ENCODE measurements at regions not wholly inside any gene's neighbourhood (a gene's known extent, or its start where the extent isn't known, plus 50 kb on each side); places are given as distances from the start of the nearest gene placed in this dataset.

GRCh38 chr4:77433418-77433733, 172.2 kb upstream of the CXCL13 start:
- Histone ChIP-seq H2BK12ac (ENCODE audit: insufficient read length, low read depth, low read length) (no peak overlapping the region), H3K79me2 (ENCODE audit: insufficient read depth, low read length) (no peaks in the 10 kb centered on the region), H4K20me1 (ENCODE audit: control insufficient read depth, insufficient read depth, insufficient read length) (no peaks in the 10 kb centered on the region), H3K18ac (ENCODE audit: insufficient read length, low read depth, low read length) (no peak overlapping the region), H4K8ac (replicated peaks; ENCODE audit: insufficient read length, low read depth, low read length) (no peak overlapping the region), H3K4me2 (ENCODE audit: insufficient read depth, insufficient read length, low read length) (no peak overlapping the region), H3K56ac (ENCODE audit: insufficient read length, low read depth, low read length) (no peak overlapping the region), H4K91ac (ENCODE audit: insufficient read length, low read depth, low read length) (no peak overlapping the region), H2AK5ac (ENCODE audit: insufficient read length, low read length) (no peak overlapping the region), H2BK120ac (ENCODE audit: low read depth, low read length, poor library complexity, severe bottlenecking) (no peak overlapping the region), H3T11ph (ENCODE audit: low read length) (no peak overlapping the region), H2BK15ac (ENCODE audit: low read depth, low read length) (no peak overlapping the region), H3K4ac (ENCODE audit: low read depth, low read length) (no peak overlapping the region), H2AFZ (ENCODE audit: low read length) (no peak overlapping the region), H3K79me1 (ENCODE audit: insufficient read depth, low read depth, low read length, poor library complexity, severe bottlenecking) (no peaks in the 10 kb centered on the region), H3K14ac (ENCODE audit: insufficient read depth, low read length) (no peak overlapping the region), H3K9me3 (ENCODE audit: control insufficient read depth, low read depth, low read length) (no peaks in the 10 kb centered on the region), H2BK20ac (ENCODE audit: low read depth, low read length, poor library complexity, severe bottlenecking) (no peak overlapping the region), H3K4me1 (ENCODE audit: insufficient read depth, low read length) (no peaks in the 10 kb centered on the region), H3K27me3 (ENCODE audit: insufficient read depth, low read length) (no peaks in the 10 kb centered on the region), H3K23ac (ENCODE audit: insufficient read length, low read depth, low read length) (no peak overlapping the region), H2BK5ac (ENCODE audit: insufficient read length, low read length) (no peak overlapping the region), H3K9ac (ENCODE audit: extremely low read depth, insufficient read length, low read length) (no peak overlapping the region), H3K27ac (ENCODE audit: insufficient read length, low read depth, low read length) (no peak overlapping the region), H4K5ac (ENCODE audit: insufficient read length, low read depth, low read length) (no peak overlapping the region), H3K23me2 (ENCODE audit: insufficient read length, low read depth, low read length, poor library complexity, severe bottlenecking) (no peaks in the 10 kb centered on the region)
- Mint-ChIP-seq H3K4me3 (no peak overlapping the region), H3K9me3 (no peaks in the 10 kb centered on the region), H3K36me3 (ENCODE audit: insufficient read depth in 1 of 3, low read depth in 3 of 3) (no peaks in the 10 kb centered on the region), H3K4me1 (peaks cover 3 to 4% of the 10 kb centered on the region in 2 experiments; a peak in 1 of 4 replicates), H3K27me3 (ENCODE audit: low read depth) (no peaks in the 10 kb centered on the region; the same call in 1 of the 2 replicates), H3K27ac (no peak overlapping the region)
- TF ChIP-seq CTCF (conservative IDR thresholded peaks at IDR 0.05) = peak; percentile 72
- WGBS (ENCODE audit: extremely low coverage, insufficient read length, low lambda C conversion rate) = no CpG with 5 or more reads among the region's 2 CpGs
- peak; percentile 39 for DNase-seq
